GM13977 (cell line): ENCODE measurements at regions not wholly inside any gene's neighbourhood (a gene's known extent, or its start where the extent isn't known, plus 50 kb on each side); places are given as distances from the start of the nearest gene placed in this dataset.

Experiments
- DNase-seq: peaks from one replicate; pipeline ENCODE4 v3.0.0; 2012; ENCODE audit warnings: low spot score
- CTCF ChIP-seq: IDR thresholded peaks from 2 replicates; pipeline ENCODE4 v1.5.1; 2012; ENCODE audit warnings: mild to moderate bottlenecking, control low read depth; ENCODE audit not compliant: insufficient read depth; ENCODE audit errors: extremely low read depth, missing control alignments
- in situ Hi-C: fragments of 300-500 bp; cut with MboI; formaldehyde crosslinking; loops from one replicate; pipeline ENCODE4 v1.12.0; 2022; ENCODE audit warnings: low sequenced_read_pairs, low pct_unique_long_range_greater_than_20kb, mixed read lengths, inconsistent platforms; ENCODE audit not compliant: unreplicated experiment

DNA sequence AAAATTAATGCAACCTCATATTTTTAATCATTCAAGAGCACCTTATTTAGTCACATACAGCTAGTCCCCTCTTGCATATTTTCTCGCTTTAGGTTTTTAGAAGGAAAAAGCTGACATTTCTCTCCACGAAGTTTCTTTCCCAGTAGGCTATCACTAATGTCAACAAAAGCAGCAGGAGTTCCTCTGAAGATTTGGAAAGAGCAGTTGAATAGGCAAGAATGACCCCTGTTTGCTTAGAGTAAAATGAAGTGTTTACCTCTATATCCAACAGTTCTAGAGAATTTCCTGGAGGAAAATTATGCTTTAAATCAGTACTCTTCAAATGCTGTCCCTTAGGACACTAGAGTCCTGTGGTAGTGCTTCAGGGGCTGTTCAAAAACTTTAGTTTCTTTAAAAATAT is 188.1 kb upstream of the PRKD1 start:
- in situ Hi-C loops = no loop called here
- no peak for TF ChIP-seq CTCF
- DNase-seq = no peak

DNA sequence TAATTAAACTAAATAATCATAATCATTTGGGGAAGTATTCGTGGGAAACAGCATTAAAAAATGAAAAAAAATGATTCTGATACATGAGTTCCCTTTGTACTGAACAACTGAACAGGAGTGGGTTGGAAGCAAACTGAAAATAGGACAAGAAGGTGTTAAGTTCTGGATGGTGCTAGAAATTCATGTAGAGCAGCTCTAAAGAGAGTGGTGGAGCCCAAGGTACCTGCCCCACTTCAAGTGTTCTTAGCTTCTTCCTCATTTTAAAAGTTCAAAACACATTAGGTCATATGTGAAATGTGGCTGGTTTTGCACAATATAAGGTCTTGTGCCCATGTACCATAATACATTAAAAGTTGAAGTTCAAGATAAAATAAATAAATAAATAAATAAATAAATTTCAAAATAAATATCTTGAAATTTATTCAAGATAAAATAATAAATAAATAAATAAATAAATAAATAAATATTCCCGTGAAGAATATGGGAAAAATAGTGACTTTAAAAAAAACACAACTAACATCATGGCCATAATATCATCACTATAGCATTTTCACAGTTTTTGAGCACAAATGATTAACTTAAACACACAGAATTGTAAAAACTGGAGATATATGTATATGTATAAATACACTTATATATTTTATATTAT is 191.5 kb upstream of the PRKD1 start:
- in situ Hi-C loops = no loop called here
- DNase-seq = no peak
- no peak for TF ChIP-seq CTCF

DNA sequence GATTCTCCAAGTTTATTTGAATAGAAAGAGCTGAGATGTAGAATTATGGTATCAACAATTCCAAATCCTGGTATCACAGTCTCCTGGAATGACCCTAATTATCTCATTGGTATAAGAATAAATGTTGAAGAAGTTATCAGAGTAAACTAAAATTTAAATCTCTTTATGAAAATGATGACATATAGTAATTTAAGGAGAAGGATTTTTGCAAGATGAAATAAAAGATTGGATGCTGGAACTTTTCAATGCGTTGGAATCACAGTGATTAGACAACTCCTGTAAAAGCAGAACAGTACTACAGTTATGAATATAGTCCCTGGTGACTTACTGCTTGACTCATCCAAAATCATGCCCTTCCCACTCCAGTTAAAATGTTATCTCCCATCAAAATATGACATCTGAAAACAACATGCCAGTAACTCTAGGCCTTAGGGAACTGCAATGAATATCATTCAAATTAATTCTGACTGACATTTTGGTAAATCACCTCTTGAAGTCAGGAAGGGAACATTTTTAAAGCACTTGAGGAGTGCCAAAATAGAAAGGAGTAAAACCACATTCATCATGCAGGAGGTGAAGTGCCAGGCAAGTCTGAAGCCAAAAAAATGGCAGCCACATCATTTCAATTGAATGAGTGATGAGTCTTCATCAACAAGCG is 197.8 kb upstream of the PRKD1 start:
- no peak for TF ChIP-seq CTCF
- in situ Hi-C loops = no loop called here
- DNase-seq = no peak

DNA sequence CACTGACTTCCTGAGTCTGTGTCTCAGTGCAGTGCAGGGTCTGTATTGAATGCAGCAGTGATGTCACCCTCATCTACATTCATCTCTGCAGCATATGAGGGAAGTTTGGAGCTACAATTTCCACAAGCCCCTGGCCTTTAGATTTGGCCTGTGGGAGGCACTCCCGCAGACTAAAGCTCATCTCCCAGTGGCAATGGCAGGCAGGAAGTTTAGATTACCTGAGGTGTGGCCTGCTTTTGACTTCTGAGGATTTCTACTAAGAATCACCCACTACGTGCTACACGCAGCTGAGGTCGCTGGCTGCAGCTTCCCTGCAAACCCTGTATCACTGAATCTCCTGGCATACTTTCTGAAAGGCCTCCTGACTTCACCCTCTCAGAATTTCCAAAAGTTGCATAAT is 202.2 kb upstream of the PRKD1 start:
- in situ Hi-C loops = no loop called here
- no peak for TF ChIP-seq CTCF
- no peak for DNase-seq

GRCh38 chr14:30131581-30132097 is 204.0 kb upstream of the PRKD1 start:
- in situ Hi-C loops = no loop called here
- TF ChIP-seq CTCF = no peak
- DNase-seq = no peak

DNA sequence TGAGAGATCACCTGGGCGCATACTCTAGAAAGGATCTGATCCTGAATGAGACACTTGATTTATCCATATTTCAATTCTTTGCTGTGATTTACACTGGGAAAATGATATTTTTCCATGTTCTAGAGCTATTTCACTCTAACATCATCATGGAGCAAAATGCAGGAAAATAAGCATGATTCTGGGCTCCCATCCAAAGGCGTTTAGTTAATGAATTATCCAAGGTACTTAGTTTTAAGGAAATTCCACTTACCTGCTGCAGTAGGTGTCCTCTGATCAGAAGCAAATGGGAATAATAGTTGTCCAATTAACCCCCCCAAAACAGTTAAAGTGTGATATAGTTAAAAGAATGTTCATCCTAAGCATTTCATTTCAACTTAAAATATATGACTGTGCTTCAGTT is 204.5 kb upstream of the PRKD1 start:
- TF ChIP-seq CTCF = no peak
- in situ Hi-C loops = no loop called here
- no peak for DNase-seq
